ENCODE measurements at regions not wholly inside any gene's neighbourhood (a gene's known extent, or its start where the extent isn't known, plus 50 kb on each side); places are given as distances from the start of the nearest gene placed in this dataset.

GRCh38 chr21:24545807-24546361, 1061.4 kb downstream of the MRPL39 start:
- TF ChIP-seq CTCF (IDR thresholded peaks at IDR 0.05): no peak
- no peak for TF ChIP-seq POLR2AphosphoS5 (IDR thresholded peaks at IDR 0.05)
- TF ChIP-seq EP300 (IDR thresholded peaks at IDR 0.05; ENCODE audit: low read depth): no peak

Data from transverse colon (tissue), 4 donors.